GM23338 (cell line): ENCODE measurements at regions not wholly inside any gene's neighbourhood (a gene's known extent, or its start where the extent isn't known, plus 50 kb on each side); places are given as distances from the start of the nearest gene placed in this dataset.

Experiments
- ATAC-seq: fragments of 200-7000 bp; cut with Tn5 transposase; 3 replicates; pipeline ENCODE4 v1.9.1; 2020
- DNase-seq: peaks from one replicate; pipeline ENCODE4 v3.0.0-alpha.2; 2015; ENCODE audit warnings: low spot score
- H2AFZ ChIP-seq: fragments of 200-600 bp; sonication (generic); 2 replicates; pipeline ENCODE4 v1.8.0; 2016; ENCODE audit warnings: antibody characterized with exemption, mild to moderate bottlenecking, moderate library complexity
- H3F3A ChIP-seq: fragments of 200-600 bp; sonication (generic); replicated peaks from 2 replicates; pipeline ENCODE4 v1.8.0; 2017; ENCODE audit warnings: antibody characterized with exemption, mixed run types, low read depth
- H3K27ac ChIP-seq: fragments of 200-600 bp; sonication (generic); 2 replicates; pipeline ENCODE4 v1.6.1; 2016; ENCODE audit warnings: low read depth
- H3K27me3 ChIP-seq: fragments of 200-600 bp; sonication (generic); 2 replicates; pipeline ENCODE4 v1.8.0; 2016; ENCODE audit warnings: mild to moderate bottlenecking, mixed run types, moderate library complexity; ENCODE audit not compliant: insufficient read depth
- H3K36me3 ChIP-seq: fragments of 200-600 bp; sonication (generic); 2 replicates; pipeline ENCODE4 v1.8.0; 2016; ENCODE audit warnings: mild to moderate bottlenecking; ENCODE audit not compliant: insufficient read depth
- H3K4me1 ChIP-seq: fragments of 200-600 bp; sonication (generic); 2 replicates; pipeline ENCODE4 v1.8.0; 2016; ENCODE audit warnings: mild to moderate bottlenecking, moderate library complexity; ENCODE audit not compliant: insufficient read depth
- H3K4me2 ChIP-seq: fragments of 200-600 bp; sonication (generic); 2 replicates; pipeline ENCODE4 v1.7.1; 2017; ENCODE audit warnings: mixed run types
- H3K4me3 ChIP-seq: fragments of 200-600 bp; sonication (generic); 2 replicates; pipeline ENCODE4 v1.6.1; 2016; ENCODE audit warnings: mixed run types
- H3K79me2 ChIP-seq: fragments of 200-600 bp; sonication (generic); replicated peaks from 2 replicates; pipeline ENCODE4 v1.8.0; 2017; ENCODE audit warnings: mild to moderate bottlenecking; ENCODE audit not compliant: insufficient read depth
- H3K9me2 ChIP-seq: fragments of 200-600 bp; sonication (generic); 2 replicates; pipeline ENCODE4 v1.8.0; 2017; ENCODE audit not compliant: insufficient read depth
- H4K20me1 ChIP-seq: fragments of 200-600 bp; sonication (generic); replicated peaks from 2 replicates; pipeline ENCODE4 v1.8.0; 2017; ENCODE audit warnings: mild to moderate bottlenecking; ENCODE audit not compliant: insufficient read depth
- H3K27ac Mint-ChIP-seq: 2 replicates; pipeline ENCODE4 v1.8.0; 2020; ENCODE audit warnings: inconsistent platforms, mild to moderate bottlenecking, moderate library complexity, mixed read lengths
- H3K27me3 Mint-ChIP-seq: 3 replicates; pipeline ENCODE4 v1.8.0; 2022; ENCODE audit warnings: low read depth, mild to moderate bottlenecking, moderate library complexity, mixed read lengths, inconsistent platforms; ENCODE audit not compliant: insufficient read depth, poor library complexity
- H3K36me3 Mint-ChIP-seq: 3 replicates; pipeline ENCODE4 v1.8.0; 2021; ENCODE audit warnings: low read depth, mild to moderate bottlenecking, inconsistent platforms, moderate library complexity, mixed read lengths
- H3K4me1 Mint-ChIP-seq: 3 replicates; pipeline ENCODE4 v1.8.0; 2020; ENCODE audit warnings: mild to moderate bottlenecking, inconsistent platforms, mixed read lengths
- H3K4me3 Mint-ChIP-seq: 3 replicates; pipeline ENCODE4 v1.8.0; 2021; ENCODE audit warnings: moderate library complexity, mild to moderate bottlenecking, inconsistent platforms, mixed read lengths
- H3K9me3 Mint-ChIP-seq: 3 replicates; pipeline ENCODE4 v1.8.0; 2020; ENCODE audit warnings: moderate library complexity, mild to moderate bottlenecking, inconsistent platforms, mixed read lengths
- CREB1 ChIP-seq: fragments of 250-450 bp; sonication (Bioruptor Pico); IDR thresholded peaks from 2 replicates; pipeline ENCODE4 v1.5.0; 2020; ENCODE audit warnings: low read depth, mild to moderate bottlenecking, moderate library complexity
- EZH2 ChIP-seq: fragments of 200-600 bp; sonication (generic); IDR thresholded peaks from one replicate; pipeline ENCODE4 v1.8.0; 2017; ENCODE audit warnings: antibody characterized with exemption, mild to moderate bottlenecking, low read depth; ENCODE audit not compliant: unreplicated experiment
- EZH2phosphoT487 ChIP-seq: fragments of 200-600 bp; sonication (generic); IDR thresholded peaks from one replicate; pipeline ENCODE4 v1.8.1; 2018; ENCODE audit warnings: antibody characterized with exemption; ENCODE audit not compliant: unreplicated experiment
- JUNB ChIP-seq: IDR thresholded peaks from one replicate; pipeline ENCODE4 v1.6.1; 2016; ENCODE audit warnings: antibody characterized with exemption; ENCODE audit not compliant: unreplicated experiment
- NANOG ChIP-seq: IDR thresholded peaks from 2 replicates; pipeline ENCODE4 v1.6.1; 2016; ENCODE audit warnings: antibody characterized with exemption, borderline replicate concordance
- POLR2AphosphoS5 ChIP-seq: IDR thresholded peaks from 2 replicates; pipeline ENCODE4 v1.6.1; 2016; ENCODE audit warnings: antibody characterized with exemption, low read depth
- REST ChIP-seq: IDR thresholded peaks from one replicate; pipeline ENCODE4 v1.6.1; 2018; ENCODE audit warnings: antibody characterized with exemption; ENCODE audit not compliant: unreplicated experiment
- STAT1 ChIP-seq: IDR thresholded peaks from one replicate; pipeline ENCODE4 v1.6.1; 2016; ENCODE audit warnings: antibody characterized with exemption; ENCODE audit not compliant: unreplicated experiment
- ZNF114 ChIP-seq: fragments of 250-450 bp; sonication (Bioruptor Pico); IDR thresholded peaks from 2 replicates; pipeline ENCODE4 v1.5.0; 2020; ENCODE audit warnings: mild to moderate bottlenecking, moderate library complexity
- TF ChIP-seq, protein P1 (sequence below), 2 experiments: fragments of 200-600 bp in 1 of 2; sonication (generic) in 1 of 2; conservative IDR thresholded peaks; 2 replicates each; pipeline versions ENCODE4 v1.5.1 to v1.6.1; 2016 to 2017; ENCODE audit warnings: antibody characterized with exemption in 2 of 2, low read depth in 2 of 2, mild to moderate bottlenecking in 2 of 2, moderate library complexity in 1 of 2
- TF ChIP-seq, protein P2 (sequence below): fragments of 250-450 bp; sonication (Bioruptor Pico); IDR thresholded peaks from 2 replicates; pipeline ENCODE4 v1.5.0; 2020; ENCODE audit warnings: mild to moderate bottlenecking, moderate library complexity

DNA sequence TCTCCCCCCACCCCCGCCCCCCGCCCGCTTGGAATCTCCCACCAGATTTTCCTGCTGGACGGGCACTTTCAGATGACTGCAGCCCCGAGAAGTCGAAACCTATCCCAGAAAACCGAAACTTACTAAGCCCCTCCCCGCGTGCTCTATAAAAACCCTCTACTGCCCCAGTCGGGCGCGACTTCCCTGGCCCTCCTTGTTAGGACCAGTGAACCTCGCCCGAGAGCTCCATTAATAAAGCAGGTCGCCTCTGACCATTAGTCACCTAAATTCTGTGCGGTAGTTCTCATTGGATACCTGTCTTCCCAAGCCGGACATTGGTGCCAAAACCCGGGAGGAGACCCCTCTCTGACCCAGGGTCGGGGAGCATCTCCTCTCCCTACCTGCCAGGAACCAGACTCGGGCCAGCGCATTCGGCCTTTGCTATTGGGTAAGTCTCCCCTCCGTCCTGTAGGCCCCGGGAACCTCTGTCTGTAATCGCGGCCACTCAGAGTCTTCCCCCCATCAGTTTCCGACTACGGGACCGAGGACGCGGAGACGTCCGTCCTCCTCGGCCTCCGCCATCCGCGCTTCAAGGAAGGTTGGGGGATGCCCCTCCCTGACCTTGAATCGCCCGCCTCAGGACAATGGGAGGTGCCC, 958.0 kb downstream of the RPA4 start:
- Mint-ChIP-seq H3K9me3 (peaks cover 39% of the 10 kb centered on the region), H3K27me3 (peaks cover 6% of the 10 kb centered on the region), H3K4me1 (peaks cover 8% of the 10 kb centered on the region; the same call in 2 of the 3 replicates), H3K36me3 (peaks cover 32% of the 10 kb centered on the region), H3K4me3 (no peak overlapping the region), H3K27ac (no peak overlapping the region)
- H3K4me2 ChIP-seq = no peak overlapping the region
- peaks cover 2% of the 10 kb centered on the region; the same call in 1 of the 2 replicates for H3K4me1 ChIP-seq
- no peak overlapping the region for H3K27ac ChIP-seq
- H3K79me2 ChIP-seq = no peaks in the 10 kb centered on the region
- no peaks in the 10 kb centered on the region for H3K36me3 ChIP-seq
- no peaks in the 10 kb centered on the region for H4K20me1 ChIP-seq
- no peaks in the 10 kb centered on the region for H3F3A ChIP-seq
- H3K4me3 ChIP-seq = no peak overlapping the region
- DNase-seq (no peak), ATAC-seq (no peak)
- TF ChIP-seq JUNB (no peak), EZH2phosphoT487 (no peak), CREB1 (CRISPR knock-in tag) (no peak), POLR2AphosphoS5 (no peak), NANOG (no peak), ZNF114 (CRISPR knock-in tag) (no peak), REST (no peak), EZH2 (no peak), STAT1 (no peak)
- TF ChIP-seq, protein P1, sequence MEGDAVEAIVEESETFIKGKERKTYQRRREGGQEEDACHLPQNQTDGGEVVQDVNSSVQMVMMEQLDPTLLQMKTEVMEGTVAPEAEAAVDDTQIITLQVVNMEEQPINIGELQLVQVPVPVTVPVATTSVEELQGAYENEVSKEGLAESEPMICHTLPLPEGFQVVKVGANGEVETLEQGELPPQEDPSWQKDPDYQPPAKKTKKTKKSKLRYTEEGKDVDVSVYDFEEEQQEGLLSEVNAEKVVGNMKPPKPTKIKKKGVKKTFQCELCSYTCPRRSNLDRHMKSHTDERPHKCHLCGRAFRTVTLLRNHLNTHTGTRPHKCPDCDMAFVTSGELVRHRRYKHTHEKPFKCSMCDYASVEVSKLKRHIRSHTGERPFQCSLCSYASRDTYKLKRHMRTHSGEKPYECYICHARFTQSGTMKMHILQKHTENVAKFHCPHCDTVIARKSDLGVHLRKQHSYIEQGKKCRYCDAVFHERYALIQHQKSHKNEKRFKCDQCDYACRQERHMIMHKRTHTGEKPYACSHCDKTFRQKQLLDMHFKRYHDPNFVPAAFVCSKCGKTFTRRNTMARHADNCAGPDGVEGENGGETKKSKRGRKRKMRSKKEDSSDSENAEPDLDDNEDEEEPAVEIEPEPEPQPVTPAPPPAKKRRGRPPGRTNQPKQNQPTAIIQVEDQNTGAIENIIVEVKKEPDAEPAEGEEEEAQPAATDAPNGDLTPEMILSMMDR (conservative IDR thresholded peaks at IDR 0.05; ENCODE audit: low read depth in 2 of 2) = no peak
- TF ChIP-seq, protein P2, sequence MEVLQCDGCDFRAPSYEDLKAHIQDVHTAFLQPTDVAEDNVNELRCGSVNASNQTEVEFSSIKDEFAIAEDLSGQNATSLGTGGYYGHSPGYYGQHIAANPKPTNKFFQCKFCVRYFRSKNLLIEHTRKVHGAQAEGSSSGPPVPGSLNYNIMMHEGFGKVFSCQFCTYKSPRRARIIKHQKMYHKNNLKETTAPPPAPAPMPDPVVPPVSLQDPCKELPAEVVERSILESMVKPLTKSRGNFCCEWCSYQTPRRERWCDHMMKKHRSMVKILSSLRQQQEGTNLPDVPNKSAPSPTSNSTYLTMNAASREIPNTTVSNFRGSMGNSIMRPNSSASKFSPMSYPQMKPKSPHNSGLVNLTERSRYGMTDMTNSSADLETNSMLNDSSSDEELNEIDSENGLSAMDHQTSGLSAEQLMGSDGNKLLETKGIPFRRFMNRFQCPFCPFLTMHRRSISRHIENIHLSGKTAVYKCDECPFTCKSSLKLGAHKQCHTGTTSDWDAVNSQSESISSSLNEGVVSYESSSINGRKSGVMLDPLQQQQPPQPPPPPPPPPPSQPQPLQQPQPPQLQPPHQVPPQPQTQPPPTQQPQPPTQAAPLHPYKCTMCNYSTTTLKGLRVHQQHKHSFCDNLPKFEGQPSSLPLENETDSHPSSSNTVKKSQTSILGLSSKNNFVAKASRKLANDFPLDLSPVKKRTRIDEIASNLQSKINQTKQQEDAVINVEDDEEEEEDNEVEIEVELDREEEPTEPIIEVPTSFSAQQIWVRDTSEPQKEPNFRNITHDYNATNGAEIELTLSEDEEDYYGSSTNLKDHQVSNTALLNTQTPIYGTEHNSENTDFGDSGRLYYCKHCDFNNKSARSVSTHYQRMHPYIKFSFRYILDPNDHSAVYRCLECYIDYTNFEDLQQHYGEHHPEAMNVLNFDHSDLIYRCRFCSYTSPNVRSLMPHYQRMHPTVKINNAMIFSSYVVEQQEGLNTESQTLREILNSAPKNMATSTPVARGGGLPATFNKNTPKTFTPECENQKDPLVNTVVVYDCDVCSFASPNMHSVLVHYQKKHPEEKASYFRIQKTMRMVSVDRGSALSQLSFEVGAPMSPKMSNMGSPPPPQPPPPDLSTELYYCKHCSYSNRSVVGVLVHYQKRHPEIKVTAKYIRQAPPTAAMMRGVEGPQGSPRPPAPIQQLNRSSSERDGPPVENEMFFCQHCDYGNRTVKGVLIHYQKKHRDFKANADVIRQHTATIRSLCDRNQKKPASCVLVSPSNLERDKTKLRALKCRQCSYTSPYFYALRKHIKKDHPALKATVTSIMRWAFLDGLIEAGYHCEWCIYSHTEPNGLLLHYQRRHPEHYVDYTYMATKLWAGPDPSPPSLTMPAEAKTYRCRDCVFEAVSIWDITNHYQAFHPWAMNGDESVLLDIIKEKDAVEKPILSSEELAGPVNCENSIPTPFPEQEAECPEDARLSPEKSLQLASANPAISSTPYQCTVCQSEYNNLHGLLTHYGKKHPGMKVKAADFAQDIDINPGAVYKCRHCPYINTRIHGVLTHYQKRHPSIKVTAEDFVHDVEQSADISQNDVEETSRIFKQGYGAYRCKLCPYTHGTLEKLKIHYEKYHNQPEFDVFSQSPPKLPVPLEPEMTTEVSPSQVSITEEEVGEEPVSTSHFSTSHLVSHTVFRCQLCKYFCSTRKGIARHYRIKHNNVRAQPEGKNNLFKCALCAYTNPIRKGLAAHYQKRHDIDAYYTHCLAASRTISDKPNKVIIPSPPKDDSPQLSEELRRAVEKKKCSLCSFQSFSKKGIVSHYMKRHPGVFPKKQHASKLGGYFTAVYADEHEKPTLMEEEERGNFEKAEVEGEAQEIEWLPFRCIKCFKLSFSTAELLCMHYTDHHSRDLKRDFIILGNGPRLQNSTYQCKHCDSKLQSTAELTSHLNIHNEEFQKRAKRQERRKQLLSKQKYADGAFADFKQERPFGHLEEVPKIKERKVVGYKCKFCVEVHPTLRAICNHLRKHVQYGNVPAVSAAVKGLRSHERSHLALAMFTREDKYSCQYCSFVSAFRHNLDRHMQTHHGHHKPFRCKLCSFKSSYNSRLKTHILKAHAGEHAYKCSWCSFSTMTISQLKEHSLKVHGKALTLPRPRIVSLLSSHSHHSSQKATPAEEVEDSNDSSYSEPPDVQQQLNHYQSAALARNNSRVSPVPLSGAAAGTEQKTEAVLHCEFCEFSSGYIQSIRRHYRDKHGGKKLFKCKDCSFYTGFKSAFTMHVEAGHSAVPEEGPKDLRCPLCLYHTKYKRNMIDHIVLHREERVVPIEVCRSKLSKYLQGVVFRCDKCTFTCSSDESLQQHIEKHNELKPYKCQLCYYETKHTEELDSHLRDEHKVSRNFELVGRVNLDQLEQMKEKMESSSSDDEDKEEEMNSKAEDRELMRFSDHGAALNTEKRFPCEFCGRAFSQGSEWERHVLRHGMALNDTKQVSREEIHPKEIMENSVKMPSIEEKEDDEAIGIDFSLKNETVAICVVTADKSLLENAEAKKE = no peak
- H3K9me2 ChIP-seq = no peaks in the 10 kb centered on the region
- H2AFZ ChIP-seq = no peak overlapping the region
- H3K27me3 ChIP-seq = no peaks in the 10 kb centered on the region
